Left lung (tissue), 4 donors: ENCODE measurements at regions not wholly inside any gene's neighbourhood (a gene's known extent, or its start where the extent isn't known, plus 50 kb on each side); places are given as distances from the start of the nearest gene placed in this dataset.

ENCODE experiments used
- ATAC-seq: fragments of 200-7000 bp; cut with Tn5 transposase; one replicate; pipeline ENCODE4 v1.9.1; 2020; ENCODE audit warnings: moderate library complexity
- DNase-seq, 4 donors: peaks; one replicate each; pipeline ENCODE4 v3.0.0-alpha.2; 2013 to 2020
- H3K27ac ChIP-seq, 2 donors: fragments of 200-600 bp; sonication (generic) in 1 of 2; one replicate each; pipeline versions ENCODE4 v1.5.0 to v1.8.0; 2020 to 2021
- H3K27me3 ChIP-seq, 2 donors: fragments of 200-600 bp; sonication (generic) in 1 of 2; one replicate each; pipeline versions ENCODE4 v1.5.0 to v1.8.0; 2020 to 2021
- H3K36me3 ChIP-seq, 2 donors: fragments of 200-600 bp; sonication (generic) in 1 of 2; one replicate each; pipeline versions ENCODE4 v1.5.0 to v1.8.0; 2020 to 2021
- H3K4me1 ChIP-seq, 2 donors: fragments of 200-600 bp; one replicate each; pipeline ENCODE4 v1.8.0; 2021
- H3K4me3 ChIP-seq, 2 donors: fragments of 200-600 bp; sonication (generic) in 1 of 2; one replicate each; pipeline versions ENCODE4 v1.5.0 to v1.8.0; 2020 to 2021; ENCODE audit warnings: mild to moderate bottlenecking in 1 of 2
- H3K9me3 ChIP-seq, 2 donors: fragments of 200-600 bp; sonication (generic) in 1 of 2; one replicate each; pipeline versions ENCODE4 v1.5.0 to v1.8.0; 2020 to 2021
- intact Hi-C, 2 donors: fragments of 100-400 bp; cut with DNase I; formaldehyde crosslinking; loops; one replicate each; pipeline versions ENCODE4 v1.11.2 to v1.14.2; 2022
- TF ChIP-seq, protein P1 (sequence below), 2 donors: fragments of 200-600 bp; sonication (generic) in 1 of 2; IDR thresholded peaks; one replicate each; pipeline versions ENCODE4 v1.5.0 to v1.8.0; 2021; ENCODE audit warnings: antibody characterized with exemption in 2 of 2
- donor health status: DM: no; HTN: yes; CAD: no.
- donor health status: DM: no; HTN: no; CAD: no.

DNA sequence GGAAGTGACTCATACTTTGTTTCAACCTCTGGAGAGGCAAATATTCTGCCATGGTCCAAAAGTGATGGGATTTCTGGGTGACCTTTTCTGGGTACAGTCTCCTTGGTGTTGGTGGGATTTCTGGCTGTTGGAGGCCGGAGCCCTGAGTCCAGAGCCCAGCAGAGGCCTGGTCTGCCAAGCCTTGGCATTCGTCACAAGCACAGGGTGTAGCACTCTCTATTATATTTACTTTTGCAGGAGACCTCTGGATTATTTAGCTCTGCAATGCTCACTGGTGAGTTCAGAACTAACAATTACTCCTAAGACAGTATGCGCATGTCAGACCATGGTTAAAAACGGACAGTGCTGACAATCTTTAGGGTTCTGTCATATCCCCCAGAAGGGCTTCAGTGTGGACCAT is 201.6 kb upstream of the TWIST2 start:
- H3K4me1 ChIP-seq, result no peaks in the 10 kb centered on the region
- H3K36me3 ChIP-seq, result no peaks in the 10 kb centered on the region
- no peak overlapping the region for H3K4me3 ChIP-seq
- peak; percentile 85 for ATAC-seq
- intact Hi-C loops, result no loop called here
- no peak for DNase-seq
- no peak overlapping the region for H3K27ac ChIP-seq
- TF ChIP-seq, protein P1, sequence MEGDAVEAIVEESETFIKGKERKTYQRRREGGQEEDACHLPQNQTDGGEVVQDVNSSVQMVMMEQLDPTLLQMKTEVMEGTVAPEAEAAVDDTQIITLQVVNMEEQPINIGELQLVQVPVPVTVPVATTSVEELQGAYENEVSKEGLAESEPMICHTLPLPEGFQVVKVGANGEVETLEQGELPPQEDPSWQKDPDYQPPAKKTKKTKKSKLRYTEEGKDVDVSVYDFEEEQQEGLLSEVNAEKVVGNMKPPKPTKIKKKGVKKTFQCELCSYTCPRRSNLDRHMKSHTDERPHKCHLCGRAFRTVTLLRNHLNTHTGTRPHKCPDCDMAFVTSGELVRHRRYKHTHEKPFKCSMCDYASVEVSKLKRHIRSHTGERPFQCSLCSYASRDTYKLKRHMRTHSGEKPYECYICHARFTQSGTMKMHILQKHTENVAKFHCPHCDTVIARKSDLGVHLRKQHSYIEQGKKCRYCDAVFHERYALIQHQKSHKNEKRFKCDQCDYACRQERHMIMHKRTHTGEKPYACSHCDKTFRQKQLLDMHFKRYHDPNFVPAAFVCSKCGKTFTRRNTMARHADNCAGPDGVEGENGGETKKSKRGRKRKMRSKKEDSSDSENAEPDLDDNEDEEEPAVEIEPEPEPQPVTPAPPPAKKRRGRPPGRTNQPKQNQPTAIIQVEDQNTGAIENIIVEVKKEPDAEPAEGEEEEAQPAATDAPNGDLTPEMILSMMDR (IDR thresholded peaks at IDR 0.05), result no peak
- H3K27me3 ChIP-seq, result no peaks in the 10 kb centered on the region
- no peaks in the 10 kb centered on the region for H3K9me3 ChIP-seq

DNA sequence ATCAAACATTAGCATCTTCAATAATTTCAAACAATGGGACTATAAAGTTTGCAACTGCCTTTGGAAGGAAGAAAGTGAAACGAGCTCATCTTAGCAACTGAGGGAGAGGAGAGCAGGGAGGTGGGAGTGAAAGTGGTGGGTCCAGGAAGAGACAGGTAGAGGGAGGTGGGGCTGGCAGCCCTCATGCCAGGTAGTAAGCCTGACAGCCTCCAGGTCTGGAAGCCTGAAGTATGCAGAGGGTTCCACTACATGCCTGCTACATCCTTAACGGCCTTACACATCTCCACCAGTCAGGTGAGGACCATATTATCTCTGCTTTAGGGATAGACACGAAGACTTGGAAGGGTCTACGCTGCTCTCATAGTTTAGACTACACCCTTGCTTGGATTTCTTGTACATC is 201.1 kb upstream of the TWIST2 start:
- H3K27ac ChIP-seq, result no peak overlapping the region
- TF ChIP-seq, protein P1 (IDR thresholded peaks at IDR 0.05), result no peak
- intact Hi-C loops, result no loop called here

DNA sequence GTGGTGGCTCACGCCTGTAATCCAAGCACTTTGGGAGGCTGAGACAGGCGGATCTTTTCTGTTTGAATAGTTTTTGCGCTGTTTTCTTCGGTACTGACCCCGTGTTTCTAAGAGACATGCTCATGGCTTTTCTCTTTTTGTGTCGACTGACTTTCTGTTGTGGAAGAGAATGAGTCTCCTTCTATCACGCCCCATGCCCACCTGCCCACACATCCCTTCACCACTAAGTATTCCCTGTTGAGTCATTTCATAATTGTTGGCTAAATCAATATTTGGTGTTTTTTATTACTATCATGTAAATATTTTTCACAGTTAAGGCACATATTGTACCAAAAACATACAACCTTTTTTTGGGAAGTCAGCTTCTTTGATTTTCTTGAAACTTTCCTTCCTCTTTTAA is 198.8 kb upstream of the TWIST2 start:
- no peaks in the 10 kb centered on the region for H3K9me3 ChIP-seq
- TF ChIP-seq, protein P1 (IDR thresholded peaks at IDR 0.05), result no peak
- DNase-seq, result no peak
- H3K4me3 ChIP-seq, result no peak overlapping the region
- no peaks in the 10 kb centered on the region for H3K36me3 ChIP-seq
- intact Hi-C loops, result no loop called here
- no peak overlapping the region for H3K27ac ChIP-seq
- H3K27me3 ChIP-seq, result no peaks in the 10 kb centered on the region
- H3K4me1 ChIP-seq, result no peaks in the 10 kb centered on the region
- ATAC-seq, result no peak

More for the DNA sequence above, 201.1 kb upstream of the TWIST2 start:
- ATAC-seq (no peak), DNase-seq (no peak)
- H3K27me3 ChIP-seq, result no peaks in the 10 kb centered on the region
- H3K4me1 ChIP-seq, result no peaks in the 10 kb centered on the region
- no peaks in the 10 kb centered on the region for H3K9me3 ChIP-seq
- no peak overlapping the region for H3K4me3 ChIP-seq
- no peaks in the 10 kb centered on the region for H3K36me3 ChIP-seq

DNA sequence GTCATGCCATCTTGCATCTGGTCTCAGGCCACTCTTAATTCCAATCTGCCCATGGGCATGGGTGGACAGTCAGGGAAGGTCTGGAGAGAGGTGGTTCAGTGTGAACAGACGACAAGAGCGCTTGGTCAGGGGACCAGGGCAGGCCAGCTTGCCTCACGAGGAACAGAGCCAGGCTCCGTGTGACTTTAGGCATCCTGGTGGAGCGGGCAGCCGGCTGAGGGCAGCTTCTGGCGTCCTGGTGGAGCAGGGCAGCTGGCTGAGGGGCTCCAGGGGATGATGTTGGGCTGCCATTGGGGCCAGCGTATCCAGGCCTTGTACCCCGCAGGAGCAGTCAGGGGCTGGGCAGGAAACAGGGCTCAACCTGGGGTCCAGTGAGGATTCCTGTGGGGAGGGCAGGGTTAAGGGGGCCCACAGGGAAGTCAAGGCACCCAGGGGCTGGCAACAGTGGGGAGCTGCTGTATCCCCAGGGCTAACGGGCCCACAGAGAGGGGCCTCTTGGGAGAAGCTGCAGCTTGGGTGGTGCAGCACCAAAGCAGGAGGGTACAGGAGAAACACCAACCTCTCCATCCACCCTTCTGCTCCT is 197.9 kb upstream of the TWIST2 start:
- no peaks in the 10 kb centered on the region for H3K9me3 ChIP-seq
- ATAC-seq, result no peak
- H3K4me1 ChIP-seq, result no peaks in the 10 kb centered on the region
- intact Hi-C loops, result no loop called here
- TF ChIP-seq, protein P1 (IDR thresholded peaks at IDR 0.05), result no peak
- H3K27ac ChIP-seq, result no peak overlapping the region
- DNase-seq, result no peak
- no peaks in the 10 kb centered on the region for H3K36me3 ChIP-seq
- H3K4me3 ChIP-seq, result no peak overlapping the region
- no peaks in the 10 kb centered on the region for H3K27me3 ChIP-seq

DNA sequence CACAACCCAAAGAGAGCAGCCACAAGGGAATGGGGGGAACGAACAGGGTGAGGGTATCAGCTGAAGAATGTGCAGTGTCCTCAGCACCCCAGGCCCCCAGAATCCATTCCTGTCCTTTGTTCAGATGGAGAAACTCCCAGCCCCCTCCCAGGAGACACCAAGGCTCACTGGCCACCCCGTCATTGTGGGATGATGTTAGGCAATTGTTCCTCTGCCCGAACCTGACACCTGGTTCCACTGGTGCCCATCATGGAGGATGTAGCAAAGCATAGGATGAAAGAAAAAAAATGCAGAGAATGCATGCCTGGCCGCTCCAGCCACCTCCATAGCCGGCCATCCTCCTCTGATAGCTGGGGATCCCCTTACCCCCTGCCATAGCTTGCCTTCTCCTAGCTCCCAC is 197.3 kb upstream of the TWIST2 start:
- Histone ChIP-seq H3K4me3 (no peak overlapping the region), H3K9me3 (no peaks in the 10 kb centered on the region), H3K27ac (no peak overlapping the region), H3K27me3 (no peaks in the 10 kb centered on the region), H3K36me3 (no peaks in the 10 kb centered on the region), H3K4me1 (no peaks in the 10 kb centered on the region)
- ATAC-seq (no peak), DNase-seq (no peak)
- intact Hi-C loops, result no loop called here
- TF ChIP-seq, protein P1 (IDR thresholded peaks at IDR 0.05), result no peak
